Retinal pigment epithelial cell (primary cell): ENCODE measurements at regions not wholly inside any gene's neighbourhood (a gene's known extent, or its start where the extent isn't known, plus 50 kb on each side); places are given as distances from the start of the nearest gene placed in this dataset.
"Not testable (repeated sequence)": the region's sequence is repeated elsewhere in the genome, so short reads cannot be mapped to it uniquely, and the experiment has no call there.

Experiments
- DNase-seq: peaks from one replicate; pipeline ENCODE4 v3.0.0-alpha.2; 2010; ENCODE audit warnings: low read depth
- H3K4me3 ChIP-seq: 2 replicates; pipeline ENCODE4 v1.5.1; 2011; ENCODE audit warnings: mild to moderate bottlenecking, low read length, control low read depth, moderate library complexity
- TF ChIP-seq, protein P1 (sequence below): conservative IDR thresholded peaks from 2 replicates; pipeline ENCODE4 v1.5.1; 2011; ENCODE audit warnings: low read depth, low read length, control low read depth, inconsistent platforms

DNA sequence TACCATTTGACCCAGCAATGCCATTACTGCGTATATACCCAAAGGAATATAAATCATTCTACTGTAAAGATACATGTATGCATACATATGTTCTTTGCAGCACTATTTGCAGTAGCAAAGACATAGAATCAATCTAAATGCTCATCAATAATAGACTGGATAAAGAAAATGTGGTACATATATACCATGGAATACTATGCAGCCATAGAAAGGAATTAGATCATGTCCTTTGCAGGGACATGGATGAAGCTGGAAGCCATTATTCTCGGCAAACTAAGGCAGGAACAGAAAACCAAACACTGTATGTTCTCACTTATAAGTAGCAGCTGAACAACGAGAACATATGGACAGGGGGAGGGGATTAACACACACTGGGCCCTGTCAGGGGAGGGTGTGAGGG, 54.8 kb upstream of the ZNF30 start:
- DNase-seq, H3K4me3 ChIP-seq: not testable (repeated sequence)

DNA sequence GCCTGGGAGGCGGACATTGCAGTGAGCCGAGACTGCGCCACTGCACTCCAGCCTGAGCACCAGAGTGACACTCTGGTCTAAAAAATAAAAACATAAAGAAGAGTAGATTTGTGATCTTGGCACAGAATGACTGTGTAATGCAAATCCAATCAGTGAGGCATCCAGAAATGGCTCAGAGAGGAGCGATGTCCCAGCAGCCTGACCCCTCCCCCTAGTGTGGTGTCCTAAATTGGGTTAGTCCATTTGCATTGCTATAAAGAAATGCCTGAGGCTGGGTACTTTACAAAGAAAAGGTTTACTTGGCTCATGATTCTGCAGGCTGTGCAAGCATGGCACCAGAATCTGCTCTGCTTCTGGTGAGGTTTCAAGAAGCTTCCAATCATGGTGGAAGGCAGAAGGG, 59.1 kb upstream of the ZNF30 start:
- TF ChIP-seq, protein P1, sequence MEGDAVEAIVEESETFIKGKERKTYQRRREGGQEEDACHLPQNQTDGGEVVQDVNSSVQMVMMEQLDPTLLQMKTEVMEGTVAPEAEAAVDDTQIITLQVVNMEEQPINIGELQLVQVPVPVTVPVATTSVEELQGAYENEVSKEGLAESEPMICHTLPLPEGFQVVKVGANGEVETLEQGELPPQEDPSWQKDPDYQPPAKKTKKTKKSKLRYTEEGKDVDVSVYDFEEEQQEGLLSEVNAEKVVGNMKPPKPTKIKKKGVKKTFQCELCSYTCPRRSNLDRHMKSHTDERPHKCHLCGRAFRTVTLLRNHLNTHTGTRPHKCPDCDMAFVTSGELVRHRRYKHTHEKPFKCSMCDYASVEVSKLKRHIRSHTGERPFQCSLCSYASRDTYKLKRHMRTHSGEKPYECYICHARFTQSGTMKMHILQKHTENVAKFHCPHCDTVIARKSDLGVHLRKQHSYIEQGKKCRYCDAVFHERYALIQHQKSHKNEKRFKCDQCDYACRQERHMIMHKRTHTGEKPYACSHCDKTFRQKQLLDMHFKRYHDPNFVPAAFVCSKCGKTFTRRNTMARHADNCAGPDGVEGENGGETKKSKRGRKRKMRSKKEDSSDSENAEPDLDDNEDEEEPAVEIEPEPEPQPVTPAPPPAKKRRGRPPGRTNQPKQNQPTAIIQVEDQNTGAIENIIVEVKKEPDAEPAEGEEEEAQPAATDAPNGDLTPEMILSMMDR = no peak
- H3K4me3 ChIP-seq = no peak overlapping the region
- no peak for DNase-seq

DNA sequence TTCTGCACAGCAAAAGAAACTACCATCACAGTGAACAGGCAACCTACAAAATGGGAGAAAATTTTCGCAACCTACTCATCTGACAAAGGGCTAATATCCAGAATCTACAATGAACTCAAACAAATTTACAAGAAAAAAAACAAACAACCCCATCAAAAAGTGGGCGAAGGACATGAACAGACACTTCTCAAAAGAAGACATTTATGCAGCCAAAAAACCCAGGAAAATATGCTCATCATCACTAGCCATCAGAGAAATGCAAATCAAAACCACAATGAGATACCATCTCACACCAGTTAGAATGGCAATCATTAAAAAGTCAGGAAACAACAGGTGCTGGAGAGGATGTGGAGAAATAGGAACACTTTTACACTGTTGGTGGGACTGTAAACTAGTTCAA, 61.5 kb upstream of the ZNF30 start:
- not testable (repeated sequence) for H3K4me3 ChIP-seq, DNase-seq

DNA sequence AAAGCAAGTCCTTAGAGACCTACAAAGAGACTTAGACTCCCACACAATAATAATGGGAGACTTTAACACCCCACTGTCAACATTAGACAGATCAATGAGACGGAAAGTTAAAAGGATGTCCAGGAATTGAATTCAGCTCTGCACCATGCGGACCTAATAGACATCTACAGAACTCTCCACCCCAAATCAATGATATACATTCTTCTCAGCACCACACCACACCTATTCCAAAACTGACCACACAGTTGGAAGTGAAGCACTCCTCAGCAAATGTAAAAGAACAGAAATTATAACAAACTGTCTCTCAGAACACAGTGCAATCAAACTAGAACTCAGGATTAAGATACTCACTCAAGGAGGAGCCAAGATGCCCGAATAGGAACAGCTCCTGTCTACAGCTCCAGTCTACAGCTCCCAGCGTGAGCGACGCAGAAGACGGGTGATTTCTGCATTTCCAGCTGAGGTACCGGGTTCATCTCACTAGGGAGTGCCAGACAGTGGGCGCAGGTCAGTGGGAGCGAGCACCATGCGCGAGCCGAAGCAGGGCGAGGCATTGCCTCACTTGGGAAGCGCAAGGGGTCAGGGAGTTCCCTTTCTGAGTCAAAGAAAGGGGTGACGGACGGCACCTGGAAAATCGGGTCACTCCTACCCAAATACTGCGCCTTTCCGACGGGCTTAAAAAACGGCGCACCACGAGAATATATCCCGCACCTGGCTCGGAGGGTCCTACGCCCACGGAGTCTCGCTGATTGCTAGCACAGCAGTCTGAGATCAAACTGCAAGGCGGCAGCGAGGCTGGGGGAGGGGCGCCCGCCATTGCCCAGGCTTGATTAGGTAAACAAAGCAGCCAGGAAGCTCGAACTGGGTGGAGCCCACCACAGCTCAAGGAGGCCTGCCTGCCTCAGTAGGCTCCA, 66.6 kb upstream of the ZNF30 start:
- H3K4me3 ChIP-seq, DNase-seq: not testable (repeated sequence)

DNA sequence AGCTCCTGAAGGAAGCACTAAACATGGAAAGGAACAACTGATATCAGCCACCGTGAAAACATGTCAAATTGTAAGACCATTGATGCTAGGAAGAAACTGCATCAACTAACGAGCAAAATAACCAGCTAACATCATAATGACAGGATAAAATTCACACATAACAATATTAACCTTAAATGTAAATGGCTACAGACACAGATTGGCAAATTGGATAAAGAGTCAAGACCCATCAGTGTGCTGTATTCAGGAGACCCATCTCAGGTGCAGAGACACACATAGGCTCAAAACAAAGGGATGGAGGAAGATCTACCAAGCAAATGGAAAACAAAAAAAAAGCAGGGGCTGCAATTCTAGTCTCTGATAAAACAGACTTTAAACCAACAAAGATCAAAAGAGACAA, 67.4 kb upstream of the ZNF30 start:
- H3K4me3 ChIP-seq, DNase-seq: not testable (repeated sequence)

DNA sequence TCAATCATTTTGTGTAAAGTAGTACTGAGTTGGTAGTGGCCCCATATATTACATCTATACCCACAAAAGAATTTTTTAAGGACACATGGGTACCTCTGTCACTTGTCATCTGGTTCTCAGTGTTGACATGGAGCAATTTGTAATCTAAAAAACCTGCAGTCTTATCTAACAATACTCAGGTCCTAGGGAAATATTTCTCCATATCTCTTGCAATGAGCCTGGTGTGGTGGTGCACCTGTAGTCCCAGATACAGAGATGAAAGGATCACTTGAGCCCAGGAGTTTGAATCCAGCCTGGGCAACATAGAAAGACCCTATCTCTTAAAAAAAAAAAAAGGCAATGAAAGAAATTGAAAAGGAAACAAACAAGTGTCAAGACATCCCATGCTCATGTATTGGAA, 70.7 kb upstream of the ZNF30 start:
- TF ChIP-seq, protein P1 = no peak
- no peak for DNase-seq
- H3K4me3 ChIP-seq = no peak overlapping the region

DNA sequence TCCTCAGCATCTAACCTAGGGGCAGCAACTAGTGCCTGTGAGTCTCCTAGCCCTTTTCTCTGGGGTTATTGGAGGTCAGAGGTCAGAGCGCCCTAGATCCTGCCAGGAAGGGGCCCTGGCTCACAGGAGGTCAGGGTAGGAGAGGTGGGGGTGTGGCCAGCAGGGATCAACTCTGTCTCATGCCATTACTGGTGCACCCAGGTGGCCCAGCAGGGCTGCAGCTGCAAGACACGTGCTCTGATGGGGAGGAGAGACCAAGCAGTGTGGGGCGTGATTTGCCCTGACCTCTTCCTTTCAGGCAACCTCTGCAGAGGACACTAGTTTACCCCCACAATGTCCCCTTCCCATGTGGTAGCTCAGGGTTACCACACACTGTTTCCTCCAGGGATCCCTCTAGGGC, 73.3 kb upstream of the ZNF30 start:
- TF ChIP-seq, protein P1 = no peak
- DNase-seq = no peak
- no peak overlapping the region for H3K4me3 ChIP-seq

DNA sequence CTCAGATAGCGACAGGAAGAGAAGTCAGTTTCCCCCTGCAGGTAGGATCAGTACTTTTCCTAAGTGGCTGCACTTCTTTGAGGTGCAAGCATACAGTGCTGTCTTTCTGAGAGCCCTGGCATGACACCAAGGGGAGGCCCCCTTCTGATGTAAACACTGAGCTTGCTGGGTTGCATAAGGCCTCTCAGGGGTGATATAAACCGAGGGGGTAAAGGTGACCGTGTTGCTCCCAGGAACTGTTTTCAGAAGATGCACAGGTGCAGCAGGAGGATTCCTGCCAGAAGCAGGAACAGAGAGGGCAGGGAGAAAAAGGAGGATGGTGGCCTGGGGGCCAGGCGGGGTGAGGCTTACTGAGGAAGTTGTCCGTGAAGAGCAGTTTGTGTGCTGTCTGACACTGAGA, 74.0 kb upstream of the ZNF30 start:
- TF ChIP-seq, protein P1 = no peak
- no peak overlapping the region for H3K4me3 ChIP-seq
- DNase-seq = no peak

DNA sequence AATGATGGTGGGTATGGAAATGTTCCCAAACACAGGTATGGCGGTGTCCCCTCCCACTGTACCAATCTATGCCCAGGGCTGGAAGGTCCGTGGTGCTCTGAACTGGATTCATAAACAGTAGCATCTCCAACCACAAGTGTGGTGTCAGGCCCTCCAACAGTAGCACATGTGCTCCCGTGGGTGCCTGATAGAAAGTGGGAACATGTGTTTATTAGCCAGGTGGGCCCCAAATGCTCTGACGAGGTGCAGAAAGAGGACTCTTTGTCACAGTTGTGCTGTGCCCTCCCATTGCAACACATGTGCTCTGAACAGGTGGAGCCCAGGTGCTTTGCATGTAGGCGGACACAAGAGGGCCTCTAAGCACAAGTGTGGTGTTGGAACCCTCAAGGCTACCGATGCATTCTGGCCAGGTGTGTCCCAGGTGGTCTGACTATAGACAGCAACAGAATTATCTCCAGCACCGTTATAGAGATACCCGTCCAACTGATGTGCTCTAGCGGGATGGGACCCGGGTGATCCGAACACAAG, 75.4 kb upstream of the ZNF30 start:
- DNase-seq = no peak
- TF ChIP-seq, protein P1 = no peak
- H3K4me3 ChIP-seq = no peak overlapping the region
